GM18909 (cell line): ENCODE measurements at regions not wholly inside any gene's neighbourhood (a gene's known extent, or its start where the extent isn't known, plus 50 kb on each side); places are given as distances from the start of the nearest gene placed in this dataset.
"Not testable (repeated sequence)": the region's sequence is repeated elsewhere in the genome, so short reads cannot be mapped to it uniquely, and the experiment has no call there.

Source experiments
- ATAC-seq: cut with Tn5 transposase; IDR thresholded peaks from one replicate; pipeline ENCODE4 v1.9.1; 2021; ENCODE audit warnings: mild to moderate bottlenecking; ENCODE audit not compliant: unreplicated experiment, poor library complexity

GRCh38 chr22:49350441-49351121 is 477.1 kb downstream of the BRD1 start:
- no peak for ATAC-seq

GRCh38 chr22:49349841-49350381 is 477.8 kb downstream of the BRD1 start:
- ATAC-seq: no peak

GRCh38 chr22:49349181-49349835 is 478.4 kb downstream of the BRD1 start:
- ATAC-seq: no peak

GRCh38 chr22:49348631-49349030 is 479.0 kb downstream of the BRD1 start:
- no peak for ATAC-seq

- no peak for ATAC-seq
Observed at GRCh38 chr22:49347376-49347775, 480.3 kb downstream of the BRD1 start.

- ATAC-seq: no peak
Observed at GRCh38 chr22:49345896-49346295, 481.8 kb downstream of the BRD1 start.

GRCh38 chr22:49344656-49345055 is 483.0 kb downstream of the BRD1 start:
- no peak for ATAC-seq

GRCh38 chr22:49344161-49344560 is 483.5 kb downstream of the BRD1 start:
- no peak for ATAC-seq

GRCh38 chr22:49340406-49340805 is 487.3 kb downstream of the BRD1 start:
- ATAC-seq: no peak

- ATAC-seq: not testable (repeated sequence)
Observed at GRCh38 chr22:49336483-49336882, 491.2 kb downstream of the BRD1 start.

- no peak for ATAC-seq
Observed at GRCh38 chr22:49334976-49335375, 492.7 kb downstream of the BRD1 start.

- no peak for ATAC-seq
Observed at GRCh38 chr22:49334449-49334789, 493.3 kb downstream of the BRD1 start.

GRCh38 chr22:49333206-49333605 is 494.5 kb downstream of the BRD1 start:
- ATAC-seq: no peak

- no peak for ATAC-seq
Observed at GRCh38 chr22:49332691-49333090, 495.0 kb downstream of the BRD1 start.

GRCh38 chr22:49331878-49332277 is 495.8 kb downstream of the BRD1 start:
- ATAC-seq: no peak

GRCh38 chr22:49331223-49331815 is 496.4 kb downstream of the BRD1 start:
- no peak for ATAC-seq

GRCh38 chr22:49330421-49331222 is 497.1 kb downstream of the BRD1 start:
- no peak for ATAC-seq

- ATAC-seq: no peak
Observed at GRCh38 chr22:49329636-49330035, 498.0 kb downstream of the BRD1 start.

GRCh38 chr22:49328630-49329405 is 498.9 kb downstream of the BRD1 start:
- no peak for ATAC-seq

- ATAC-seq: no peak
Observed at GRCh38 chr22:49328118-49328475, 499.6 kb downstream of the BRD1 start.
